Thymus (tissue), 11 donors: ENCODE measurements at regions not wholly inside any gene's neighbourhood (a gene's known extent, or its start where the extent isn't known, plus 50 kb on each side); places are given as distances from the start of the nearest gene placed in this dataset.

ENCODE experiments used
- DNase-seq, 9 donors: peaks; one replicate each; pipeline ENCODE4 v3.0.0-alpha.2; 2013; ENCODE audit warnings: low spot score in 9 of 9, low read depth in 6 of 9, missing footprints in 1 of 9
- H3K27ac ChIP-seq, 2 donors: one replicate each; pipeline ENCODE4 v1.5.1; 2013; ENCODE audit warnings: control low read depth in 1 of 2, low read depth in 1 of 2, low read length in 1 of 2, mild to moderate bottlenecking in 1 of 2, moderate library complexity in 1 of 2
- H3K27me3 ChIP-seq, 2 donors: one replicate each; pipeline ENCODE4 v1.5.1; 2013; ENCODE audit warnings: low read length in 1 of 2; ENCODE audit not compliant: control insufficient read depth in 2 of 2, insufficient read depth in 1 of 2
- H3K36me3 ChIP-seq, 2 donors: one replicate each; pipeline ENCODE4 v1.5.1; 2013; ENCODE audit warnings: low read length in 1 of 2, mild to moderate bottlenecking in 1 of 2, moderate library complexity in 1 of 2; ENCODE audit not compliant: control insufficient read depth in 2 of 2, insufficient read depth in 2 of 2
- H3K4me1 ChIP-seq, 2 donors: one replicate each; pipeline ENCODE4 v1.5.1; 2013; ENCODE audit warnings: low read length in 2 of 2; ENCODE audit not compliant: control insufficient read depth in 2 of 2, insufficient read depth in 2 of 2
- H3K4me3 ChIP-seq, 2 donors: one replicate each; pipeline ENCODE4 v1.5.1; 2013; ENCODE audit warnings: low read length in 2 of 2, control low read depth in 1 of 2, mild to moderate bottlenecking in 1 of 2
- H3K9me3 ChIP-seq, 2 donors: one replicate each; pipeline ENCODE4 v1.5.1; 2013; ENCODE audit warnings: low read length in 1 of 2, mild to moderate bottlenecking in 1 of 2; ENCODE audit not compliant: control insufficient read depth in 2 of 2, insufficient read depth in 1 of 2
- WGBS: extraction: QIAGEN DNeasy Blood & Tissue Kit; methylation state at CpG from one replicate; pipeline ENCODE4 v1.1.7; 2013; 5-methylcytosine and 5-hydroxymethylcytosine counted together
- donor health status: healthy.

GRCh38 chr5:145589063-145589462 is 246.1 kb downstream of the PRELID2 start:
- WGBS = 89% methylated on average over 2 of the region's 2 CpGs
- Histone ChIP-seq H3K27ac (no peak overlapping the region), H3K4me1 (no peaks in the 10 kb centered on the region), H3K36me3 (no peaks in the 10 kb centered on the region), H3K9me3 (no peaks in the 10 kb centered on the region), H3K4me3 (no peak overlapping the region), H3K27me3 (no peaks in the 10 kb centered on the region)
- no peak for DNase-seq

GRCh38 chr5:145588558-145588957 is 246.6 kb downstream of the PRELID2 start:
- H3K4me3 ChIP-seq = no peak overlapping the region
- no peak for DNase-seq
- H3K9me3 ChIP-seq = no peaks in the 10 kb centered on the region
- no peaks in the 10 kb centered on the region for H3K4me1 ChIP-seq
- no peaks in the 10 kb centered on the region for H3K27me3 ChIP-seq
- no peak overlapping the region for H3K27ac ChIP-seq
- H3K36me3 ChIP-seq = no peaks in the 10 kb centered on the region
- 86% methylated on average over 2 of the region's 2 CpGs for WGBS

- no peaks in the 10 kb centered on the region for H3K4me1 ChIP-seq
- no peak for DNase-seq
- H3K36me3 ChIP-seq = no peaks in the 10 kb centered on the region
- no peak overlapping the region for H3K27ac ChIP-seq
- WGBS = 93% methylated on average over 4 of the region's 4 CpGs
- no peaks in the 10 kb centered on the region for H3K9me3 ChIP-seq
- no peak overlapping the region for H3K4me3 ChIP-seq
- H3K27me3 ChIP-seq = no peaks in the 10 kb centered on the region
These were observed 247.0 kb downstream of the PRELID2 start for GRCh38 chr5:145588113-145588512.

GRCh38 chr5:145587710-145588109 is 247.4 kb downstream of the PRELID2 start:
- WGBS = 91% methylated on average over 1 of the region's 1 CpG
- Histone ChIP-seq H3K27ac (no peak overlapping the region), H3K4me1 (no peaks in the 10 kb centered on the region), H3K27me3 (no peaks in the 10 kb centered on the region), H3K36me3 (no peaks in the 10 kb centered on the region), H3K4me3 (no peak overlapping the region), H3K9me3 (no peaks in the 10 kb centered on the region)
- DNase-seq = no peak

GRCh38 chr5:145587308-145587672 is 247.9 kb downstream of the PRELID2 start:
- Histone ChIP-seq H3K27ac (no peak overlapping the region), H3K4me1 (no peaks in the 10 kb centered on the region), H3K36me3 (no peaks in the 10 kb centered on the region), H3K27me3 (no peaks in the 10 kb centered on the region), H3K4me3 (no peak overlapping the region), H3K9me3 (no peaks in the 10 kb centered on the region)
- no peak for DNase-seq
- WGBS = 96% methylated on average over 6 of the region's 6 CpGs

GRCh38 chr5:145586661-145587307 is 248.4 kb downstream of the PRELID2 start:
- 78% methylated on average over 5 of the region's 5 CpGs for WGBS
- no peak for DNase-seq

GRCh38 chr5:145585443-145586148 is 249.5 kb downstream of the PRELID2 start:
- Histone ChIP-seq H3K27me3 (no peaks in the 10 kb centered on the region), H3K4me3 (no peak overlapping the region), H3K27ac (no peak overlapping the region), H3K4me1 (no peaks in the 10 kb centered on the region), H3K36me3 (no peaks in the 10 kb centered on the region), H3K9me3 (no peaks in the 10 kb centered on the region)
- no peak for DNase-seq
- 92% methylated on average over 5 of the region's 5 CpGs for WGBS

More at GRCh38 chr5:145586661-145587307, 248.4 kb downstream of the PRELID2 start:
- H3K27ac ChIP-seq = no peak overlapping the region
- no peaks in the 10 kb centered on the region for H3K36me3 ChIP-seq
- no peaks in the 10 kb centered on the region for H3K9me3 ChIP-seq
- H3K27me3 ChIP-seq = no peaks in the 10 kb centered on the region
- no peaks in the 10 kb centered on the region for H3K4me1 ChIP-seq
- H3K4me3 ChIP-seq = no peak overlapping the region

- WGBS = 95% methylated on average over 1 of the region's 1 CpG
- DNase-seq = no peak
- H3K4me3 ChIP-seq = no peak overlapping the region
These were observed 255.8 kb downstream of the PRELID2 start for GRCh38 chr5:145579301-145579700.

GRCh38 chr5:145574889-145575573 is 260.1 kb downstream of the PRELID2 start:
- no peaks in the 10 kb centered on the region for H3K4me1 ChIP-seq
- no peaks in the 10 kb centered on the region for H3K9me3 ChIP-seq
- H3K27ac ChIP-seq = no peak overlapping the region
- H3K4me3 ChIP-seq = no peak overlapping the region
- no peaks in the 10 kb centered on the region for H3K27me3 ChIP-seq
- DNase-seq = no peak
- 95% methylated on average over 3 of the region's 3 CpGs for WGBS
- no peaks in the 10 kb centered on the region for H3K36me3 ChIP-seq

More at GRCh38 chr5:145579301-145579700, 255.8 kb downstream of the PRELID2 start:
- no peaks in the 10 kb centered on the region for H3K9me3 ChIP-seq
- H3K36me3 ChIP-seq = no peaks in the 10 kb centered on the region
- H3K4me1 ChIP-seq = no peaks in the 10 kb centered on the region
- H3K27me3 ChIP-seq = no peaks in the 10 kb centered on the region
- no peak overlapping the region for H3K27ac ChIP-seq
